ENCODE measurements at regions not wholly inside any gene's neighbourhood (a gene's known extent, or its start where the extent isn't known, plus 50 kb on each side); places are given as distances from the start of the nearest gene placed in this dataset.

GRCh38 chr6:156254240-156254639 lies 522.9 kb upstream of the ARID1B start:
- no peak overlapping the region for H3K9ac ChIP-seq (ENCODE audit: low read length)

GRCh38 chr6:156250593-156250992 lies 526.6 kb upstream of the ARID1B start:
- Histone ChIP-seq H3F3A (ENCODE audit: insufficient read depth, low read length, poor library complexity, severe bottlenecking) (no peaks in the 10 kb centered on the region), H3K4me2 (ENCODE audit: low read length) (no peak overlapping the region), H3K9ac (ENCODE audit: low read length) (no peak overlapping the region), H4K20me1 (ENCODE audit: insufficient read depth) (no peaks in the 10 kb centered on the region), H2AFZ (ENCODE audit: low read depth, low read length) (no peak overlapping the region), H3K79me2 (replicated peaks; ENCODE audit: insufficient read depth, low read length) (no peaks in the 10 kb centered on the region), H3K9me2 (ENCODE audit: insufficient read depth, low read length) (no peaks in the 10 kb centered on the region), H3K4me3 (ENCODE audit: low read length) (no peak overlapping the region), H3K27me3 (ENCODE audit: insufficient read depth, low read depth, low read length) (no peaks in the 10 kb centered on the region), H3K36me3 (ENCODE audit: insufficient read depth, low read length) (no peaks in the 10 kb centered on the region), H3K27ac (ENCODE audit: low read length) (no peak overlapping the region), H3K9me3 (ENCODE audit: low read length) (no peaks in the 10 kb centered on the region)
- TF ChIP-seq CTCF (IDR thresholded peaks at IDR 0.05; ENCODE audit: poor library complexity, severe bottlenecking) (no peak), TAF1 (IDR thresholded peaks at IDR 0.05; ENCODE audit: low read depth) (no peak), EP300 (conservative IDR thresholded peaks at IDR 0.05; ENCODE audit: poor library complexity, severe bottlenecking) (no peak), EZH2 (IDR thresholded peaks at IDR 0.05; ENCODE audit: borderline replicate concordance, insufficient read depth, low read length, poor library complexity, severe bottlenecking) (no peak), RAD21 (conservative IDR thresholded peaks at IDR 0.05) (no peak), SMC3 (conservative IDR thresholded peaks at IDR 0.05; ENCODE audit: poor library complexity) (no peak), MXI1 (conservative IDR thresholded peaks at IDR 0.05; ENCODE audit: poor library complexity, severe bottlenecking) (no peak), REST (IDR thresholded peaks at IDR 0.05; ENCODE audit: borderline replicate concordance) (no peak)

More at GRCh38 chr6:156254240-156254639, 522.9 kb upstream of the ARID1B start:
- no peak overlapping the region for H2AFZ ChIP-seq (ENCODE audit: low read depth, low read length)
- H3K79me2 ChIP-seq (replicated peaks; ENCODE audit: insufficient read depth, low read length), result no peaks in the 10 kb centered on the region
- TF ChIP-seq SMC3 (conservative IDR thresholded peaks at IDR 0.05; ENCODE audit: poor library complexity) (no peak), POLR2AphosphoS5 (IDR thresholded peaks at IDR 0.05) (no peak), EZH2 (IDR thresholded peaks at IDR 0.05; ENCODE audit: borderline replicate concordance, insufficient read depth, low read length, poor library complexity, severe bottlenecking) (no peak), CTCF (IDR thresholded peaks at IDR 0.05; ENCODE audit: poor library complexity, severe bottlenecking) (no peak), EP300 (conservative IDR thresholded peaks at IDR 0.05; ENCODE audit: poor library complexity, severe bottlenecking) (no peak)
- no peaks in the 10 kb centered on the region for H4K20me1 ChIP-seq (ENCODE audit: insufficient read depth)
- no peaks in the 10 kb centered on the region for H3K9me3 ChIP-seq (ENCODE audit: low read length)
- H3K36me3 ChIP-seq (ENCODE audit: insufficient read depth, low read length), result no peaks in the 10 kb centered on the region
- H3K27me3 ChIP-seq (ENCODE audit: insufficient read depth, low read depth, low read length), result no peaks in the 10 kb centered on the region
- H3K4me3 ChIP-seq (ENCODE audit: low read length), result no peak overlapping the region
- no peak overlapping the region for H3K4me2 ChIP-seq (ENCODE audit: low read length)
- H3F3A ChIP-seq (ENCODE audit: insufficient read depth, low read length, poor library complexity, severe bottlenecking), result no peaks in the 10 kb centered on the region
- H3K9me2 ChIP-seq (ENCODE audit: insufficient read depth, low read length), result no peaks in the 10 kb centered on the region
- no peak overlapping the region for H3K27ac ChIP-seq (ENCODE audit: low read length)

All from neural cell (in vitro differentiated cells).